Body of pancreas (tissue), 4 donors: ENCODE measurements at regions not wholly inside any gene's neighbourhood (a gene's known extent, or its start where the extent isn't known, plus 50 kb on each side); places are given as distances from the start of the nearest gene placed in this dataset.

ENCODE experiments used
- POLR2A ChIP-seq, 3 donors: fragments of 450-650 bp; IDR thresholded peaks; one replicate each; pipeline ENCODE4 v1.6.1; 2016; ENCODE audit warnings: antibody characterized with exemption in 3 of 3, mild to moderate bottlenecking in 2 of 3
- TF ChIP-seq, protein P1 (sequence below), 7 experiments: fragments of 450-650 bp in 4 of 7; fragments of 200-600 bp in 3 of 7; sonication (generic) in 3 of 7; IDR thresholded peaks; one replicate each; pipeline ENCODE4 v1.5.1; 2016 to 2019; ENCODE audit warnings: antibody characterized with exemption in 7 of 7

GRCh38 chrX:144214651-144215050 lies 330.8 kb downstream of the UBE2NL start:
- no peak for TF ChIP-seq POLR2A (IDR thresholded peaks at IDR 0.05)
- TF ChIP-seq, protein P1, sequence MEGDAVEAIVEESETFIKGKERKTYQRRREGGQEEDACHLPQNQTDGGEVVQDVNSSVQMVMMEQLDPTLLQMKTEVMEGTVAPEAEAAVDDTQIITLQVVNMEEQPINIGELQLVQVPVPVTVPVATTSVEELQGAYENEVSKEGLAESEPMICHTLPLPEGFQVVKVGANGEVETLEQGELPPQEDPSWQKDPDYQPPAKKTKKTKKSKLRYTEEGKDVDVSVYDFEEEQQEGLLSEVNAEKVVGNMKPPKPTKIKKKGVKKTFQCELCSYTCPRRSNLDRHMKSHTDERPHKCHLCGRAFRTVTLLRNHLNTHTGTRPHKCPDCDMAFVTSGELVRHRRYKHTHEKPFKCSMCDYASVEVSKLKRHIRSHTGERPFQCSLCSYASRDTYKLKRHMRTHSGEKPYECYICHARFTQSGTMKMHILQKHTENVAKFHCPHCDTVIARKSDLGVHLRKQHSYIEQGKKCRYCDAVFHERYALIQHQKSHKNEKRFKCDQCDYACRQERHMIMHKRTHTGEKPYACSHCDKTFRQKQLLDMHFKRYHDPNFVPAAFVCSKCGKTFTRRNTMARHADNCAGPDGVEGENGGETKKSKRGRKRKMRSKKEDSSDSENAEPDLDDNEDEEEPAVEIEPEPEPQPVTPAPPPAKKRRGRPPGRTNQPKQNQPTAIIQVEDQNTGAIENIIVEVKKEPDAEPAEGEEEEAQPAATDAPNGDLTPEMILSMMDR (IDR thresholded peaks at IDR 0.05), result no peak
